Activated naive CD4-positive, alpha-beta T cell treated with anti-CD3 and anti-CD28 coated beads, Interleukin-2, amount 10 ng/mL, durations not matched to agents 7 days and 5 days (primary cell): ENCODE measurements at regions not wholly inside any gene's neighbourhood (a gene's known extent, or its start where the extent isn't known, plus 50 kb on each side); places are given as distances from the start of the nearest gene placed in this dataset.
"Not testable (repeated sequence)": the region's sequence is repeated elsewhere in the genome, so short reads cannot be mapped to it uniquely, and the experiment has no call there.

Experiments
- CTCF ChIA-PET: fragments of 350-600 bp; sonication (Branson Sonifier 250); formaldehyde crosslinking; loops from one replicate; lab custom pipeline; 2021; ENCODE audit warnings: antibody characterized with exemption; lab: Charles Lee
- DNase-seq: peaks from one replicate; pipeline ENCODE4 v3.0.0-alpha.2; 2020
- H3K27ac Mint-ChIP-seq: one replicate; pipeline ENCODE4 v1.8.0; 2021; ENCODE audit warnings: mild to moderate bottlenecking, moderate library complexity, mixed read lengths
- H3K27me3 Mint-ChIP-seq: one replicate; pipeline ENCODE4 v1.8.0; 2021; ENCODE audit warnings: mild to moderate bottlenecking, mixed read lengths
- H3K36me3 Mint-ChIP-seq: one replicate; pipeline ENCODE4 v1.8.0; 2021; ENCODE audit warnings: mixed read lengths
- H3K4me1 Mint-ChIP-seq: one replicate; pipeline ENCODE4 v1.8.0; 2021; ENCODE audit warnings: mixed read lengths
- H3K4me3 Mint-ChIP-seq: one replicate; pipeline ENCODE4 v1.8.0; 2021; ENCODE audit warnings: mild to moderate bottlenecking, moderate library complexity, mixed read lengths
- H3K9me3 Mint-ChIP-seq: one replicate; pipeline ENCODE4 v1.8.0; 2021; ENCODE audit warnings: mixed read lengths

DNA sequence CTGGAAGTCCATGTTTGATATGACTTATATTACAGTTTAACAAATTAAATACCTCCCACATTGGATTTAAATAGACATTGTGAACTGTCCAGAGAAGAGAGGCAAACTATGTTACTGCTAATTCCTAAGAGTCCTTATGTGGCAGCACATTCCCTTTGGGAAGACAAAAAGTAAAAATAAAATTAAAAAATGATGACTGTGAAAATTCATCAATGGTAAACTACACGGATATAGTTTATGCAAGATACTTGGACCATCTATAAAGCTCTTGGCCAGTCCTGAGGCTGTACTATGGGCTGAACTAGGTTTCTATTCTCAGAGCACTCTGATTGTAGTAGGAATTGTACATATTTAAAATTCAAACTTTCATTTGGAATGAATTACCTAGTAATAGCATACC lies 206.4 kb downstream of the LRRK2 start:
- DNase-seq: no peak
- Mint-ChIP-seq H3K9me3 (no peaks in the 10 kb centered on the region), H3K4me1 (no peaks in the 10 kb centered on the region), H3K27ac (no peak overlapping the region), H3K36me3 (no peaks in the 10 kb centered on the region), H3K27me3 (no peaks in the 10 kb centered on the region), H3K4me3 (no peak overlapping the region)
- CTCF ChIA-PET: no interaction called here

DNA sequence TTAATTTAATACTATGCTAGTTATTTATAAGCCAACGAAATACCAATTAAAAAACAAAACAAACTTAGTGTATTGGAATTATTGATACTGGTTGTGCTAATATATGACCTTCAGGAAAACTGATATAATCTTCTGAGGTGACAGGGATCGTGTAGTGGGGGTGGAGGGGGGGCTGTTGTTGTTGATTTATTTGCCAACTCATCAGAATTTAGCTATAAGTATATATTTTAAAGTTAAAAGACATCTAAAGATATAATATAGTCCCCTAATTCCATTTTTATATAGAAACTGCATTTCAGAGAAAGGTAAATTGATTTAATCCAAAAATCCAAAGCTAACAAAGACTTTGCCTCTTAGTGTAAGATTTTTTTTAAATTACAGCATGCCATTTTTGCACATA lies 210.5 kb downstream of the LRRK2 start:
- Mint-ChIP-seq H3K9me3 (no peaks in the 10 kb centered on the region), H3K36me3 (no peaks in the 10 kb centered on the region), H3K4me1 (no peaks in the 10 kb centered on the region), H3K4me3 (no peak overlapping the region), H3K27me3 (no peaks in the 10 kb centered on the region), H3K27ac (no peak overlapping the region)
- CTCF ChIA-PET: no interaction called here
- no peak for DNase-seq

DNA sequence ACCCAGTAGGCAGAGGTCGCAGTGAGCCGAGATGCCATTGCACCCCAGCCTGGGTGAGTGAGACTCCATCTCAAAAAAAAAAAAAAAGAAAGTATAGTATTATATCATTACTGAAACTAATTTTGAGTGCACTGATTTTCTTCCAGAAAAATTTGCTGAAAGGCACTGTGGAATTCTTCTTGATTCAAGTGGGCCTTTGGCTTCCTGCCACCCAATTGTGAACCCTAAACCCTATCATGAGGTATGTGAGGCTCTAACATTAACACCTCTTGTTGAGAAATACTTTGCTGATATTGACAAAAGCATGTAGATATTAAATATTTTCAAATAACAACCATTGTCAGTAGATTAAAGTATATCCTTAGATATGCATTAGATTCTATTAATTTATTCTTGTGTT lies 211.2 kb downstream of the LRRK2 start:
- CTCF ChIA-PET: no interaction called here
- H3K27me3 Mint-ChIP-seq: no peaks in the 10 kb centered on the region
- no peak overlapping the region for H3K27ac Mint-ChIP-seq
- H3K4me3 Mint-ChIP-seq: no peak overlapping the region
- DNase-seq: no peak
- H3K9me3 Mint-ChIP-seq: no peaks in the 10 kb centered on the region
- no peaks in the 10 kb centered on the region for H3K4me1 Mint-ChIP-seq
- no peaks in the 10 kb centered on the region for H3K36me3 Mint-ChIP-seq

DNA sequence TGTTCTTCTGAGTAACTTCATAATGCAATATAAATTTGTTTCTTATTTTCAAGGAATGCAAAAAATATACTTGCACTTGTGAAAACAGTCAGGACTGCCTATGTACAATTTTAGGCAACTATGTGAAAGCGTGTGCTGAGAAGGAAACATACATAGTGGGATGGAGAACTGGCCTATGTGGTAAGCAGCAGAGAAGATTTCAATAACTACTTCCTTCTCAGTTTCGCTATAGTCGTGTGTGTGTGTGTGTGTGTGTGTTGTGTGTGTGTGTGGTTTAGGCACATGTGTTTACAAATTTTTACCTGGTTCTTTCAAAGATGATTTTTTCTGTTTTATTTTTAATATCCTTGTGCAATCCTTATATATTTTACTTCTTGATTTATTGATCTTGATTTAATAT lies 211.8 kb downstream of the LRRK2 start:
- no peaks in the 10 kb centered on the region for H3K27me3 Mint-ChIP-seq
- CTCF ChIA-PET: no interaction called here
- H3K36me3 Mint-ChIP-seq: no peaks in the 10 kb centered on the region
- no peak overlapping the region for H3K27ac Mint-ChIP-seq
- H3K9me3 Mint-ChIP-seq: no peaks in the 10 kb centered on the region
- no peak for DNase-seq
- no peaks in the 10 kb centered on the region for H3K4me1 Mint-ChIP-seq
- no peak overlapping the region for H3K4me3 Mint-ChIP-seq

DNA sequence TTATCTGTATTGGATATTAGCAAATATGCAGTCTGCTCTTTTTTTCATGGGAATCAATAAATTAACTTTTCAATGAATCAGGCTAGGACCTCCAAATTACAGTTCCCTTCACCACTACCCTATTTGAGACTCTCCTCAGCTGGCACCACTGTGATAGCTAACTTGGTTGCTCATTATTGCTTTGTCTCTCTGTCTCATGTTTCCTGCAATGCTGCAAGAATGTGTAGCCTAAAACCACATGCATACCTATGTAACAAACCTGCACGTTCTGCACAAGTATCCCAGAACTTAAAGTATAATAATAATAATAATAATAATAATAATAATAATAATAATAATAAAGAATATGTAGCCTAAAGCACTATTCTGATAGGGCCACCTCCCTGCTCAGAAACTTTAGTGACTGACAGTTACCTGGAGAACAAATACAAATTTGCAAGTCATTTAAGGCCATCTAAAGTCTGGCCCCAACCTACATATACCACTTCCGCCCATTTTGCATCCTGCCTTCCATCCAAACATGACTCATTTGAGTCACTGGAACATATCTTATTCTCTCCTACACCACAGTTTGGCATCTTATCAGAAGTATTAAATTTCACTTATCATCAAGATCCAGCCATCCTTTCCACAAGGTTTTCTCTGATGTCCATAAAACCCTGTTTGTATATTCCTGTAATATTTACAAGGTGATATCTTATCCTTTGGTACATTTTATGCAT lies 215.1 kb downstream of the LRRK2 start:
- Mint-ChIP-seq H3K4me1 (no peaks in the 10 kb centered on the region), H3K27me3 (no peaks in the 10 kb centered on the region), H3K27ac (no peak overlapping the region), H3K36me3 (no peaks in the 10 kb centered on the region), H3K4me3 (no peak overlapping the region), H3K9me3 (no peaks in the 10 kb centered on the region)
- CTCF ChIA-PET: no interaction called here
- DNase-seq: no peak

DNA sequence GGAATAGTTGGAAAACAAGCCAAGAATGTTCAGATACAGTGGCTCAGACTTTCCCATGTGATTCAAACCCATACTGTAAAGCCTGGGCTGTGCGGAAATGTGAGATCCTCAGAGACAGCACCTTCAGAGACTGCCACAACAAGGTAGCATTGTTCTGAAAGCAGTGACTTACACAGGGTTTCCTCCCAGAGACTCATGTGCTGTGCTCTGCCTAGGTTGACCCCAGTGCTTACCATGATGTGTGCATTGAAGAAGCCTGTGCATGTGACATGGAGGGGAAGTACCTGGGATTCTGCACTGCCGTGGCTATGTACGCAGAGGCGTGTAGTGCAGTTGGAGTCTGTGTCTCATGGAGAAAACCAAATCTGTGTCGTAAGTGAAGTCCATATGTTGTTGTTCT lies 219.4 kb downstream of the LRRK2 start:
- no peaks in the 10 kb centered on the region for H3K27me3 Mint-ChIP-seq
- DNase-seq: no peak
- H3K4me3 Mint-ChIP-seq: no peak overlapping the region
- peaks cover 4% of the 10 kb centered on the region for H3K9me3 Mint-ChIP-seq
- H3K27ac Mint-ChIP-seq: no peak overlapping the region
- H3K4me1 Mint-ChIP-seq: no peaks in the 10 kb centered on the region
- CTCF ChIA-PET: no interaction called here
- H3K36me3 Mint-ChIP-seq: no peaks in the 10 kb centered on the region

DNA sequence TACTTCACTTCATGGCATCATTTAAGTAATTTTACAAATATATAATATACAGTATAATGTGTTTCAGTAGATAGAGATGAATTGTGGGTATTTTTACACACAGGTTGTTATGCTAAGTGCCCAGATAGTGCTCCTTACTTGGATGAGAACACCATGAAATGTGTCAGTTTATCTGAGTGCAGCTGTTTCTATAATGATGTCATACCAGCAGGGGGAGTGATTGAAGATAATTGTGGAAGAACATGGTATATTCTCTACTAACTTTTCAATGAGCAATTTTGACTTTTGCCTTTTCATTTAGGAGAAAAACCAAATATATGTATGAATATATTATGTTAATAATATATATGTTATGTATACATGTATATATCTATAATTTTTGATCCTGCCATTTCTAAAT lies 221.6 kb downstream of the LRRK2 start:
- no peaks in the 10 kb centered on the region for H3K4me1 Mint-ChIP-seq
- no peaks in the 10 kb centered on the region for H3K36me3 Mint-ChIP-seq
- H3K4me3 Mint-ChIP-seq: no peak overlapping the region
- DNase-seq: no peak
- CTCF ChIA-PET: no interaction called here
- no peak overlapping the region for H3K27ac Mint-ChIP-seq
- H3K27me3 Mint-ChIP-seq: no peaks in the 10 kb centered on the region
- peaks cover 4% of the 10 kb centered on the region for H3K9me3 Mint-ChIP-seq

DNA sequence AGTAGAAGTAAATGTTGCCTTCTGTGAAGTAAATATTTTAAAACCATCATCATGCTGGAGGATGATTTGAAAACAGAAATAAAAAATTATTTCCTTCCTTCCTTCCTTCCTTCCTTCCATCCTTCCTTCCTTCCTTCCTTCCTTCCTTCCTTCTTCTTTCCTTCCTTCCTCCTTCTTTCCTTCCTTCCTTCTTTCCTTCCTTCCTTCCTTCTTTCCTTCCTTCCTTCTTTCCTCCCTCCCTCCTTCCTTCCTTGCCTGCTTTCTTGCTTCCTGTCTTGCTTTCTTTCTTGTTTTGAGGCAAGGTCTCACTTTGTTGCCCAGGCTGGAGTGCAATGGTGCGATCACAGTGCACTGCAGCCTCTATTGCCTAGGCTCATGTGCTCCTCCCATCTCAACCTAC lies 223.7 kb downstream of the LRRK2 start:
- H3K9me3 Mint-ChIP-seq, H3K27me3 Mint-ChIP-seq, H3K27ac Mint-ChIP-seq, H3K4me1 Mint-ChIP-seq, CTCF ChIA-PET, DNase-seq, H3K36me3 Mint-ChIP-seq, H3K4me3 Mint-ChIP-seq: not testable (repeated sequence)

DNA sequence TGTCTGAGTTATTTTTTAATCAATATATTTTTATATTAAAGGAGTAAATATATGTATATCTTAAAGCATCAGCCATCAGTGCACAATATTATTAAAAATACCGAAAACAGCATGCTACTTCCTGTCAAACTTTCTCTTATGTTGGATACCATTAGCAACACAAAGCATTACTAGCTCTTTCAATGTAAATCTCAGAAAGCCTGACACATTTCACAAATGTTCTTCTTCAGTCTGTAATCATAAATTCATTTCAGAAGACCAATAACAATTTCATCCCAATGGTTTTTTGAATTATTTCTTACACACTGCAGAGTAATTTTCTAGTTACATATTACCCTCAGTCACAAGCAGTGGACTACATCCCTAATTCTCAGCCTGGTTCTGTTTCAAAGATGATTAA lies 226.9 kb downstream of the LRRK2 start:
- CTCF ChIA-PET: no interaction called here

DNA sequence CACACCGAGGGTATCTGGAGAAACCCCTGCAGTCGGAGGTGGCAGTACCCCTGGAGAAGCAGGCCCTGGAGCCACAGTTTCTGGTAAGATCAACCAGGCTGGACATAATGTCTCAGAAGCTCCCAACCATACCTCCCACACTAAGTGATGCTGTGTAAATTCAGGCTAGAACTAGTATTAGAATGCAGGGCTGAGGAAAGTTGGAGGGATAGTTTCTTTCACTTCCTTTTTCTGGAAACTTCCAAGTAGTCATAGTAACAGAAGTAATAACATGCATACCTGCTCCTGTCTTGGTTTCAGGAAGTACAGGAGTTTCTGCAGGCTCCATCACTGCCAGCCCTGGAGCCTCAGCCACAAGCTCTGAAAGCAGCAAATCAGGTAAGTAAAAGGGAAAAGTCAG lies 228.1 kb upstream of the CNTN1 start:
- H3K36me3 Mint-ChIP-seq: no peaks in the 10 kb centered on the region
- no peak overlapping the region for H3K4me3 Mint-ChIP-seq
- CTCF ChIA-PET: no interaction called here
- no peaks in the 10 kb centered on the region for H3K27me3 Mint-ChIP-seq
- H3K9me3 Mint-ChIP-seq: peaks cover 3% of the 10 kb centered on the region
- H3K27ac Mint-ChIP-seq: no peak overlapping the region
- DNase-seq: no peak
- H3K4me1 Mint-ChIP-seq: no peaks in the 10 kb centered on the region

More for the DNA sequence above, 226.9 kb downstream of the LRRK2 start:
- Mint-ChIP-seq H3K27me3 (no peaks in the 10 kb centered on the region), H3K36me3 (no peaks in the 10 kb centered on the region), H3K4me3 (no peak overlapping the region), H3K27ac (no peak overlapping the region), H3K9me3 (peaks cover 4% of the 10 kb centered on the region), H3K4me1 (no peaks in the 10 kb centered on the region)
- no peak for DNase-seq

DNA sequence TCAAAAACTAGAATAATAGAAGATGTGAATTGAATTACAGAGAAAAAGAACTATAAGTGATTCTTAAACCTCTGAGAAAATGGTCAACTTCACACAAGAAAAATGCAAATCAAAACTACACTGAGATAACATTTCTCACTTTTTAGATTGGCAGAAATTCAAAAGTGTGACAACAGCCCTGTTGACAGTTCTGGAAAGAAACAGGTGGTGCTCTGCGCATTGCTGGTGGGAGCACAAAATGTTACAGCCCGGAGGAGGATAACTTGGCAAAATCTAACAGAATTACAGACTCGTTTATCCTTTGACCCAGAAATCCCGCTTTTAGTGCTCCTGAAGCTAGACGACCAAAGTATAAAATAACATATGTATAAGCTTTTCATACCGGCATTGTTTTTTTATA lies 222.5 kb upstream of the CNTN1 start:
- DNase-seq: no peak
- H3K9me3 Mint-ChIP-seq: no peaks in the 10 kb centered on the region
- CTCF ChIA-PET: no interaction called here
- no peaks in the 10 kb centered on the region for H3K27me3 Mint-ChIP-seq
- H3K4me3 Mint-ChIP-seq: no peak overlapping the region
- no peak overlapping the region for H3K27ac Mint-ChIP-seq
- H3K4me1 Mint-ChIP-seq: no peaks in the 10 kb centered on the region
- no peaks in the 10 kb centered on the region for H3K36me3 Mint-ChIP-seq

DNA sequence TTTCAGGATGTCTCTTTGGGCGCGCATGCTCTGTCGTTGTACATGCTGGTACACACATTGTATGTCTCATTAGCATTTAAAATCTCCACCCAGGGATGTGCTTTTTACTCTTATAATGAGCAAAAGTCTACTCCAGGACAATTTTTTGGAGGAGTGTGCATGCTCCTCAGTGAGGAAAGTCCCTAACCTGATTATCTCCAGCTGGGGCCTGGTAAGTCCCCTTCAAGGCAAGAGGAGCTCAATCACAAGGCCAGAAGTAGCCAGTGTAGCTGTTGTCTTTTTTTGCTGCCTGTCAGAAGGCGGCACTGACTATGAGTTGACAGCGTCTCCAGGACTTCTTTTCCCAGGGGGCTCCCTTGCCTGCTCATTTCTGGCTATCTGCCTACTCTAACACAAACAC lies 218.3 kb upstream of the CNTN1 start:
- DNase-seq: no peak
- H3K9me3 Mint-ChIP-seq: peaks cover 4% of the 10 kb centered on the region
- CTCF ChIA-PET: no interaction called here
- H3K36me3 Mint-ChIP-seq: no peaks in the 10 kb centered on the region
- H3K4me1 Mint-ChIP-seq: no peaks in the 10 kb centered on the region
- no peak overlapping the region for H3K27ac Mint-ChIP-seq
- H3K4me3 Mint-ChIP-seq: no peak overlapping the region
- H3K27me3 Mint-ChIP-seq: no peaks in the 10 kb centered on the region

DNA sequence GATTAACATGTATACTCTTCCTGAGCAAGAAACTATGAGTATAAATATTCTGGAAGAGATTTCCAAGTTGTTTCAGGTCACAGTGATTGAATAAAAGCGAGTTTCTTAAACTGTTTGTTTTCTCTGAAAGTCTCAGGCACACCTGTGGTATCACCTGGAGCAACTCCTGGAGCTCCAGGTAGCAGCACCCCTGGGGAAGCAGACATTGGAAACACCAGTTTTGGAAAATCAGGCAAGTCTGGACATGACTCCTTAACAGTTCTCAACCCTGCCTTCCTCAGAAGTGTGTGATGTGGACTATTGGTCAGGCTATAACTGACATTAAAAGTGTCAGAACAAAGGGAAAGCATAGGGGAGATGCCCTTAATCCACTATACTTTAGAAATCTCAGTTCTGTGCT lies 217.6 kb upstream of the CNTN1 start:
- Mint-ChIP-seq H3K4me3 (no peak overlapping the region), H3K4me1 (no peaks in the 10 kb centered on the region), H3K27ac (no peak overlapping the region), H3K36me3 (no peaks in the 10 kb centered on the region), H3K27me3 (no peaks in the 10 kb centered on the region), H3K9me3 (peaks cover 10% of the 10 kb centered on the region)
- CTCF ChIA-PET: no interaction called here
- no peak for DNase-seq

DNA sequence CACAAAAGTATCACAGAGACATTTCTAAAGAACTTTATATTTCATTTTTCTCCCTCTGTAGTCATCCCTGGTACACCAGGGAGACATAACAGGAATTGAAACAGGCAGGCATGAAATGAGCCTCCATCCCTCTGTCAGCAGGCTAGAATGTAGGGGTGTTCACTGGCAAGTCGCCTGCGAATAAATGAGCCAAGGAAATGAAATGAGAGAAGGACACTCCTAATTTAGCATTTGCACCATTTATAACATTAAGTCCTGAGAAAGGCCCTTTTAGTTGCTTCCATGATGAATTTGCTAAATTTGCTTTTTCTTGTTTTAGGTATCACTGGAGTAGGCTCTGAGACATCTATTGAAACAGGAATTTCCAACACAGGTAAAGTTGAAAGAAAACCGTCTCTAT lies 192.4 kb upstream of the CNTN1 start:
- Mint-ChIP-seq H3K4me1 (no peaks in the 10 kb centered on the region), H3K36me3 (no peaks in the 10 kb centered on the region), H3K27me3 (no peaks in the 10 kb centered on the region), H3K4me3 (no peak overlapping the region), H3K9me3 (no peaks in the 10 kb centered on the region), H3K27ac (no peak overlapping the region)
- CTCF ChIA-PET: no interaction called here
- DNase-seq: no peak

DNA sequence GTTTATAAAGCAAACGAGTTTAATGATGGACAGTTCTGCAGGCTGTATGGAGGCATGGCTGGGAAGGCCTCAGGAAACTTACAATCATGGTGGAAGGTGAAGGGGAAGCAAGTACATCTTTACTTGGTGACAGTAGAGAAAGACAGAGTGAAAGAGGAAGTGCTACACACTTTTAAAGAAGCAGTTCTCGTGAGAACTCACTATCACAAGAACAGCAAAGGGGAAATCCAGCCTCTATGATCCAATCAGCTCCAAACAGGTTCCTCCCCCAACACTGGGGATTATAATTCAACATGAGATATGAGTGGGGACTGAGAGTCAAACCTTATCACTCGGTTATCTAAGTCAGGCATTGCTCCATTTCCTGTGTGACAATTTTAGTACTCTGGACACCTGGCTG lies 189.9 kb upstream of the CNTN1 start:
- H3K27ac Mint-ChIP-seq: no peak overlapping the region
- H3K4me1 Mint-ChIP-seq: peaks cover 3% of the 10 kb centered on the region
- no peak overlapping the region for H3K4me3 Mint-ChIP-seq
- no peak for DNase-seq
- no peaks in the 10 kb centered on the region for H3K27me3 Mint-ChIP-seq
- no peaks in the 10 kb centered on the region for H3K36me3 Mint-ChIP-seq
- CTCF ChIA-PET: no interaction called here
- no peaks in the 10 kb centered on the region for H3K9me3 Mint-ChIP-seq

DNA sequence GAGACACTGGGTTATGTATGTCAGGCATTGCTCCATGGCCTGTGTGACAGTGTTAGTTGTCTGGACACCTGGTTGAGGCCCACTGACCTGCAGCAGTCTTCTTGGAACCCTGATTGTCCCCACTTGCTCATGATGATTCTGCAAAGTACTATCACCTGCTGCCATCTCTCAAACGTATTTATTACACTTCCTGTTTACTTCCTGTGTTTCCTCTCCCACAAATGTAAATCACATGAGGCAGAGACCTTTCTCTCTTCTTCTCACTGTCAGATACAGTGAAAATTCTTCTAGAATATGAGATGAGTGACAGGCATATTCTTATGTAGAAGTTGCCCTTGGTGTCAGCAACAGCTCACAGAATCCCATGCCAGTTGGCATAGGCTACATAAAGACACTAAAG lies 186.9 kb upstream of the CNTN1 start:
- H3K27me3 Mint-ChIP-seq: no peaks in the 10 kb centered on the region
- H3K4me3 Mint-ChIP-seq: no peak overlapping the region
- CTCF ChIA-PET: interaction anchor here (1.0 kb wide), 1 partner anchor 9 kb away, joined by 3 read pairs; no protein-coding TSS in a partner anchor
- H3K4me1 Mint-ChIP-seq: peaks cover 3% of the 10 kb centered on the region
- H3K36me3 Mint-ChIP-seq: no peaks in the 10 kb centered on the region
- H3K9me3 Mint-ChIP-seq: no peaks in the 10 kb centered on the region
- no peak for DNase-seq
- no peak overlapping the region for H3K27ac Mint-ChIP-seq
